Upper lobe of left lung (tissue), 6 donors: ENCODE measurements at regions not wholly inside any gene's neighbourhood (a gene's known extent, or its start where the extent isn't known, plus 50 kb on each side); places are given as distances from the start of the nearest gene placed in this dataset.

Experiments
- ATAC-seq, 2 donors: fragments of 200-7000 bp; cut with Tn5 transposase; one replicate each; pipeline ENCODE4 v1.9.1; 2022; ENCODE audit warnings: mild to moderate bottlenecking in 2 of 2, moderate library complexity in 2 of 2; ENCODE audit not compliant: low FRiP score in 2 of 2
- DNase-seq, 2 donors: peaks; one replicate each; pipeline ENCODE4 v3.0.0-alpha.2; 2019 to 2020
- H3K27ac ChIP-seq, 4 donors: fragments of 200-600 bp; sonication (generic); one replicate each; pipeline ENCODE4 v1.5.1; 2016 to 2019
- H3K27me3 ChIP-seq, 4 donors: fragments of 200-600 bp; sonication (generic); one replicate each; pipeline ENCODE4 v1.5.1; 2017 to 2019
- H3K36me3 ChIP-seq, 4 donors: fragments of 200-600 bp; sonication (generic); one replicate each; pipeline ENCODE4 v1.5.1; 2016 to 2019
- H3K4me1 ChIP-seq, 4 donors: fragments of 200-600 bp; sonication (generic); one replicate each; pipeline ENCODE4 v1.5.1; 2018 to 2019
- H3K4me3 ChIP-seq, 4 donors: fragments of 200-600 bp; sonication (generic); one replicate each; pipeline ENCODE4 v1.5.1; 2017 to 2019; ENCODE audit warnings: mild to moderate bottlenecking in 2 of 4, moderate library complexity in 1 of 4
- H3K9me3 ChIP-seq, 4 donors: fragments of 200-600 bp; sonication (generic); one replicate each; pipeline ENCODE4 v1.5.1; 2018 to 2019
- EP300 ChIP-seq, 4 donors: sonication (generic); formaldehyde crosslinking; IDR thresholded peaks; one replicate each; pipeline ENCODE4 v1.5.1; 2017; ENCODE audit warnings: antibody characterized with exemption in 4 of 4, control low read depth in 2 of 4
- POLR2A ChIP-seq, 4 donors: fragments of 450-650 bp; IDR thresholded peaks; one replicate each; pipeline ENCODE4 v1.5.1; 2016 to 2017; ENCODE audit warnings: antibody characterized with exemption in 4 of 4, mild to moderate bottlenecking in 2 of 4
- POLR2AphosphoS5 ChIP-seq, 2 donors: sonication (generic); formaldehyde crosslinking; IDR thresholded peaks; one replicate each; pipeline ENCODE4 v1.5.1; 2017; ENCODE audit warnings: antibody characterized with exemption in 2 of 2
- WGBS, 2 donors: methylation state at CpG; one replicate each; pipeline ENCODE4 v1.1.5; 2017 to 2018; 5-methylcytosine and 5-hydroxymethylcytosine counted together
- TF ChIP-seq, protein P1 (sequence below), 6 experiments: fragments of 450-650 bp in 4 of 6; fragments of 200-600 bp in 2 of 6; sonication (generic) in 2 of 6; IDR thresholded peaks; one replicate each; pipeline ENCODE4 v1.5.1; 2016 to 2019; ENCODE audit warnings: antibody characterized with exemption in 6 of 6
- donor health status: DM: no; HTN: no; CAD: no; lungs with moderate emphysema.
- donor health status: DM: no; HTN: yes; CAD: no; lungs with severe emphysema.

DNA sequence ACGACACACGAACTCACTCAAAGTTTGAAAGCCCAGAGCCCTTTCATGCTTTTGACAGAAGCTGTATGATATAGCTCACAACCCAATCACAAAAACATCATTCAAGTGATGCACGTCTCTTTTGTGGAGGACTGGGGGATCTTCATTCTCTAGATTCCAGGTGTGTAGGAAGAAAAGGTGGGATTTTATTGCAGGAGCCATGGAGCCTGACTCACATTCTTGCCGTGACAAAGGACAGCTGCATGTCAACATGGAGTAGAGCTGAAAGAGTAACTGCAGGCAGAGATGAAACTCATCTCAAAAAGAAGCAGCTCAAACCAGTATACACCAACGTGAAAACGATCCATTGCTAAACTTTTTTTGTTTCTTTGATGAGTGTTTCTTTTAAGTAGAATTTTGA is 50.9 kb upstream of the PDE1A start:
- H3K4me1 ChIP-seq = no peaks in the 10 kb centered on the region
- no peak for TF ChIP-seq EP300 (IDR thresholded peaks at IDR 0.05)
- no peak for TF ChIP-seq POLR2A (IDR thresholded peaks at IDR 0.05)
- no peak for TF ChIP-seq POLR2AphosphoS5 (IDR thresholded peaks at IDR 0.05)
- TF ChIP-seq, protein P1, sequence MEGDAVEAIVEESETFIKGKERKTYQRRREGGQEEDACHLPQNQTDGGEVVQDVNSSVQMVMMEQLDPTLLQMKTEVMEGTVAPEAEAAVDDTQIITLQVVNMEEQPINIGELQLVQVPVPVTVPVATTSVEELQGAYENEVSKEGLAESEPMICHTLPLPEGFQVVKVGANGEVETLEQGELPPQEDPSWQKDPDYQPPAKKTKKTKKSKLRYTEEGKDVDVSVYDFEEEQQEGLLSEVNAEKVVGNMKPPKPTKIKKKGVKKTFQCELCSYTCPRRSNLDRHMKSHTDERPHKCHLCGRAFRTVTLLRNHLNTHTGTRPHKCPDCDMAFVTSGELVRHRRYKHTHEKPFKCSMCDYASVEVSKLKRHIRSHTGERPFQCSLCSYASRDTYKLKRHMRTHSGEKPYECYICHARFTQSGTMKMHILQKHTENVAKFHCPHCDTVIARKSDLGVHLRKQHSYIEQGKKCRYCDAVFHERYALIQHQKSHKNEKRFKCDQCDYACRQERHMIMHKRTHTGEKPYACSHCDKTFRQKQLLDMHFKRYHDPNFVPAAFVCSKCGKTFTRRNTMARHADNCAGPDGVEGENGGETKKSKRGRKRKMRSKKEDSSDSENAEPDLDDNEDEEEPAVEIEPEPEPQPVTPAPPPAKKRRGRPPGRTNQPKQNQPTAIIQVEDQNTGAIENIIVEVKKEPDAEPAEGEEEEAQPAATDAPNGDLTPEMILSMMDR (IDR thresholded peaks at IDR 0.05) = no peak
- no peaks in the 10 kb centered on the region for H3K36me3 ChIP-seq
- ATAC-seq = no peak
- no peak overlapping the region for H3K4me3 ChIP-seq
- no peak for DNase-seq
- 70 to 72% methylated on average over 6 of the region's 6 CpGs for WGBS, 2 donors
- no peaks in the 10 kb centered on the region for H3K27me3 ChIP-seq
- H3K9me3 ChIP-seq = no peaks in the 10 kb centered on the region
- no peak overlapping the region for H3K27ac ChIP-seq

DNA sequence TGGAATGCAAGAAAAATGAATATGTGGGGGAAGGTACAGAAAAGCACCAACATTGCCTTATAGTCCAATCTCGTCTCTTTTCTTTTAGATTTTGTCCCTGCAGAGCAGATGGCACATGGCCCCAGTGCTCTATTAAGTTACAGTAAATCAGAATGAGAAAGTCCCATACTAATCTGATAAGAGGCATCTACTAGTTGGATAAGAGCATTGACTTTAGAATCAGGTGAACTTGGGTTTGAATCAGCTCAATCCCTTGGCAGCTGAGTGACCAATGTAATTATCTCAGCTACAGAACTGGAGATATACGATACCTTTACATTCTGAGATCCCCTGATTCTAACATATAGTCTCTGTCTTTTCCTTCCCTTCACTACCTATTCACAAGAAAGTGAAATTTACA is 54.8 kb upstream of the PDE1A start:
- no peak for TF ChIP-seq POLR2A (IDR thresholded peaks at IDR 0.05)
- TF ChIP-seq EP300 (IDR thresholded peaks at IDR 0.05) = no peak
- TF ChIP-seq POLR2AphosphoS5 (IDR thresholded peaks at IDR 0.05) = no peak
- TF ChIP-seq, protein P1 (IDR thresholded peaks at IDR 0.05) = no peak
- H3K27ac ChIP-seq = no peak overlapping the region
- no peaks in the 10 kb centered on the region for H3K9me3 ChIP-seq
- no peak for ATAC-seq
- no peak overlapping the region for H3K4me3 ChIP-seq
- H3K4me1 ChIP-seq = no peaks in the 10 kb centered on the region
- H3K27me3 ChIP-seq = no peaks in the 10 kb centered on the region
- WGBS, 2 donors = 90 to 95% methylated on average over 2 of the region's 2 CpGs
- DNase-seq = no peak
- no peaks in the 10 kb centered on the region for H3K36me3 ChIP-seq

DNA sequence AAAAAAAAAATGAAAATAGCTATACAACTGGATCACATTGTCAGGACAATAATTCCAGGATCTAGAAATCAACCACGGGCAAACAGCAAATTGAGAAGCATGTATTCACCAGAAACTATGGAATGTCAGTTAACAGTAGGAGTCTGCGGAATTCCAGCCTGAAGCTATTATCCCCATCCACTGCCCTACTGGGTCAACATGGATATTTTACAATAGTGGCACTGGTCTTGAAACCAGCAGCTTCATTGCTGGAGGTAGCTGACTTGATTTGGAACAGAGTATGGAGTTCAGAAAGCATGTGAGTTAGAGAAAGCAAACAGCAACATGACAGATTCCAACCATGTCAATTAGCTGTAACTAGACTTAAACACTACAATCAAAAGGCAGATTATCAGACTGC is 55.7 kb upstream of the PDE1A start:
- 78 to 86% methylated on average over 2 of the region's 2 CpGs for WGBS, 2 donors
- H3K27me3 ChIP-seq = no peaks in the 10 kb centered on the region
- TF ChIP-seq, protein P1 (IDR thresholded peaks at IDR 0.05) = no peak
- TF ChIP-seq POLR2AphosphoS5 (IDR thresholded peaks at IDR 0.05) = no peak
- no peak for TF ChIP-seq EP300 (IDR thresholded peaks at IDR 0.05)
- TF ChIP-seq POLR2A (IDR thresholded peaks at IDR 0.05) = no peak
- DNase-seq (no peak), ATAC-seq (no peak)
- H3K4me1 ChIP-seq = no peaks in the 10 kb centered on the region
- no peaks in the 10 kb centered on the region for H3K9me3 ChIP-seq
- H3K4me3 ChIP-seq = no peak overlapping the region
- H3K27ac ChIP-seq = no peak overlapping the region
- no peaks in the 10 kb centered on the region for H3K36me3 ChIP-seq

DNA sequence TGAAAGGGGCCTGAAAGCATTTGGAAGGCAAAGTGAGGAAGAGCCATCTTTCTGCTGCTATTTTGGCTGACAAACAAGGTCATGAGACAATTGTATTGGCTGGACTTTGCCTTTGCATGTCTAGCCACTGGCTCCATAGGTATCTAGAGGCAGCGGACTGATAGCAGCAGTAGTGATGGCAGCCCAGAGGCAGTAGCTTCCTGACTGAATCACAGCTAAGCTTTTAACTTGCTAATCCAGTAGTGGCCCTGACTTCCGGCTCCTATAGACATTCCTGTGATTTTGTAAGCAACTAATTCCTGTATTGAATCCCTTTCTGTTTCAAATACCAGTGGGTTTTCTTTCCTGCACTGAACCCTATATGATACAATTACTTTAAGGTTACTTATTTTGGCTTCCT is 69.8 kb upstream of the PDE1A start:
- Histone ChIP-seq H3K9me3 (no peaks in the 10 kb centered on the region), H3K27me3 (no peaks in the 10 kb centered on the region), H3K4me3 (no peak overlapping the region), H3K4me1 (no peaks in the 10 kb centered on the region), H3K36me3 (no peaks in the 10 kb centered on the region), H3K27ac (no peak overlapping the region)
- TF ChIP-seq, protein P1 (IDR thresholded peaks at IDR 0.05) = no peak
- no peak for TF ChIP-seq POLR2AphosphoS5 (IDR thresholded peaks at IDR 0.05)
- no peak for TF ChIP-seq EP300 (IDR thresholded peaks at IDR 0.05)
- TF ChIP-seq POLR2A (IDR thresholded peaks at IDR 0.05) = no peak
- DNase-seq (no peak), ATAC-seq (no peak)
- 74 to 87% methylated on average over 2 of the region's 2 CpGs for WGBS, 2 donors

DNA sequence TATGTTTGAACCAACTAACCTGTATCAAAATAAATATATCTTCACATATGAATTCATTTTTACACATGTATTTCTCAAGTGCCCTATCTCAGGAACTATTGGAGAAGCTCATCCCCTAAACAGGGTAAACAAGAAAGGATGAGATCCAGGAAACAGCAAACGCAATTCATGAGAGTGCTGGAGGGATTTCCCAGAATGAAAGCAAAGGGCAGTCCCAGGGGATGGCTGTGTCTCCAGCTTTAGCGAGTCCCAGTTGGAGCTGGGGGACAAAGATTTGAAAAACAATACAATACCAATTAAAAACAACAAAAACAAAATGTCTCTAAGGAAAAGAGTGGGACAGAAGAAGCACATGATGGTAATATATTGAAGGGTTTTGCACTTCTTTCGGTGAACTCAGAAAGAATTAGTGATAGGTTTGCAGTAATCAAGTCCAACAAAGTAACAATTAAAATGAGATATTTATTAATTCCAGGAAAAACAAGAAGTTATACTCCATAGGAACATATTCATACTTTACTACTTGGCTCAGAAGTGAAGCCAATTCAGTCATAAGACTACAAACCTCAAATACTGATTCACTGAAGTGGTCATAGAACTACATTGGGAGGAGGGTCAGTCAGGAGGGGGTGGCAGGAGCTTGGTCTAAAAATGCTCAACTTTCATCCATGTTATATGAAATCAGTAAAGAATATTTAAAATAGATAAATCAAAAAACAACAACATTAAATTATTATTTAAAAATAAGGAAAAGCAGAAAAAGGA is 73.1 kb upstream of the PDE1A start:
- Histone ChIP-seq H3K4me3 (no peak overlapping the region), H3K27me3 (no peaks in the 10 kb centered on the region), H3K9me3 (no peaks in the 10 kb centered on the region), H3K27ac (no peak overlapping the region), H3K4me1 (no peaks in the 10 kb centered on the region), H3K36me3 (no peaks in the 10 kb centered on the region)
- 67% methylated on average over 3 of the region's 3 CpGs for WGBS, 2 donors
- TF ChIP-seq POLR2AphosphoS5 (IDR thresholded peaks at IDR 0.05) = no peak
- TF ChIP-seq, protein P1 (IDR thresholded peaks at IDR 0.05) = no peak
- TF ChIP-seq EP300 (IDR thresholded peaks at IDR 0.05) = no peak
- TF ChIP-seq POLR2A (IDR thresholded peaks at IDR 0.05) = no peak
- ATAC-seq (no peak), DNase-seq (no peak)
